NCI-H526 treated with DMSO at 0.1 percent for 48 hours (cell line): ENCODE measurements at regions not wholly inside any gene's neighbourhood (a gene's known extent, or its start where the extent isn't known, plus 50 kb on each side); places are given as distances from the start of the nearest gene placed in this dataset.
A peak's percentile ranks its signal among the peaks of the same experiment; 100 is the strongest.
"Not testable (repeated sequence)": the region's sequence is repeated elsewhere in the genome, so short reads cannot be mapped to it uniquely, and the experiment has no call there.

Experiments used
- DNase-seq: peaks from one replicate; lab custom pipeline; 2025; lab: John Stamatoyannopoulos, UW

GRCh38 chr15:30760633-30761032 lies 134.7 kb downstream of the ARHGAP11B start:
- DNase-seq, result not testable (repeated sequence)

- not testable (repeated sequence) for DNase-seq
Observed at GRCh38 chr15:30761365-30761764, 135.4 kb downstream of the ARHGAP11B start.

GRCh38 chr15:30769390-30770124 lies 134.2 kb upstream of the FAN1 start:
- DNase-seq, result not testable (repeated sequence)

- no peak for DNase-seq
Observed at GRCh38 chr15:30770759-30771158, 133.0 kb upstream of the FAN1 start.

DNA sequence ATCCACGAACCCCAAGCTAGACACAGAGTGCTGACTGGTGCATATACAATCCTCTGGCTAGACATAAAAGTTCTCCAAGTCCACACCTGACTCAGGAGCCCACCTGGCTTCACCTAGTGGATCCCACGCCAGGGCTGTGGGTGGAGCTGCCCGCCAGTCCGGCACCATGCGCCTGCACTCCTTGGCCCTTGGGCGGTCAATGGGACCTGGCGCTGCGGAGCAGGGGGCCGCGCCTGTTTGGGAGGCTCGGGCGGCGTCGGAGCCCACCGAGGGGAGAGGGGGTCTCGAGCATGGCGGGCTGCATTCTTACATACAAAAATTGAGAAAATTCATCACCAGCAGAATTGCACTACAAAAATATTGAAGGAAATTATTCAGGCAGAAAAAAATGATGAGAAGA lies 120.7 kb upstream of the FAN1 start:
- no peak for DNase-seq

- DNase-seq, result no peak
Observed at GRCh38 chr15:30788595-30788994, 115.1 kb upstream of the FAN1 start.

- DNase-seq, result no peak
Observed at GRCh38 chr15:30791239-30792175, 112.2 kb upstream of the FAN1 start.

GRCh38 chr15:30792843-30793242 lies 110.9 kb upstream of the FAN1 start:
- not testable (repeated sequence) for DNase-seq

- DNase-seq, result no peak
Observed at GRCh38 chr15:30794388-30794787, 109.3 kb upstream of the FAN1 start.

DNA sequence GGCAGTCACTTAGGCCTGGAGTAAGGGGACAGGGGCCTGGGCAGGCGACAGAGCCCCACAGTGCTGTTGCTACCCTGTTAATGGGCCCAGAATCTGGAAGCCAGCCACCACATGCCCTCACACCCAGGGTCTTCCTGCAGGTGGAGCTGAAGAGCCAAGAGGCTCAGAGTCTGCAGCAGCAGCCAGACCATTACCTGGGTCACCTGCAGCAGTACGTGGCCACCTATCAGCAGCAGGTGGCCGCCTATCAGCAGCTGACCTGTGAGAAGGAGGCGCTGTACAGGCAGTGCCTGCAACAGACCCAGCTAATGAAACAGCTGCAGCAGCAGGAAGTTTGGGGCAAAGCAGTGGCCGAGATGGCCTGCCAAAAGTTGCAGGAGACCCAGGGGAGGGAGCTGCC lies 104.2 kb upstream of the FAN1 start:
- not testable (repeated sequence) for DNase-seq

GRCh38 chr15:30801140-30801895 lies 102.4 kb upstream of the FAN1 start:
- not testable (repeated sequence) for DNase-seq

GRCh38 chr15:30802001-30802400 lies 101.7 kb upstream of the FAN1 start:
- peak; percentile 54 for DNase-seq

DNA sequence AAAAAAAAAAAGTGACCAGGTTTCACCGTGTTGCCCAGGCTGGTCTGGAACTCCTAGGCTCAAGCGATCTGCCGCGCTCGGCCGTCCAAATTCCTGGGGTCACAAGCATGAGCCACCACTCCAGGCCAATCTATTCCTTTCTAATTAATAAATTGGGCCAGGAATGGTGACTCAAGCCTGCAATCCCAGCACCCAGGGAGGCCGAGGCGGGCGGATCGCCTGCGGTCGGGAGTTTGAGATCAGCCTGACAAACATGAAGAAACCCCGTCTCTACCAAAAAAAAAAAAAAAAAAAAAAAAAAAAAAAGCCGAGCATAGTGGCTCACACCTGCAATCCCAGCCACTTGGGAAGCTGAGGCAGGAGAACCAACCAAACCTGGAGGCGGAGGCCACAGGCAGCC lies 100.0 kb upstream of the FAN1 start:
- not testable (repeated sequence) for DNase-seq

DNA sequence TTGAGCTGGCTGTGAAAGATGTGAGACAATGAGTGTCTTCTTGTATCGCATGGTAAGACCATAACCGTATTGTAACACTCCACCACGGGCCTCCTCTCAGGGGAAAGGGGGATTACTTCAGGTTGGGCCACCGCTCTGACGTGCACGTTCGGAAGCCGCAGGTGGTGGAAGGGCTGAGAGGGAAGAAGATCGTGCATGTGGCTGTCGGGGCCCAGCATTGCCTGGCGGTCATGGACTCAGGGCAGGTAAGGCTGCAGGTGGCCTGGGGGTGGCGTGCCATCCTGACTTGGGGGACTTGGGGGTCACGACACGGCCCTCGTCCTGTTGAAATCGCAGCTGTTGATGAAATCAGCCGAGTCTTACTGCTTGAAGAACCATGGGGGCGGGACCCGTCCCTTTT lies 87.3 kb upstream of the FAN1 start:
- no peak for DNase-seq

DNA sequence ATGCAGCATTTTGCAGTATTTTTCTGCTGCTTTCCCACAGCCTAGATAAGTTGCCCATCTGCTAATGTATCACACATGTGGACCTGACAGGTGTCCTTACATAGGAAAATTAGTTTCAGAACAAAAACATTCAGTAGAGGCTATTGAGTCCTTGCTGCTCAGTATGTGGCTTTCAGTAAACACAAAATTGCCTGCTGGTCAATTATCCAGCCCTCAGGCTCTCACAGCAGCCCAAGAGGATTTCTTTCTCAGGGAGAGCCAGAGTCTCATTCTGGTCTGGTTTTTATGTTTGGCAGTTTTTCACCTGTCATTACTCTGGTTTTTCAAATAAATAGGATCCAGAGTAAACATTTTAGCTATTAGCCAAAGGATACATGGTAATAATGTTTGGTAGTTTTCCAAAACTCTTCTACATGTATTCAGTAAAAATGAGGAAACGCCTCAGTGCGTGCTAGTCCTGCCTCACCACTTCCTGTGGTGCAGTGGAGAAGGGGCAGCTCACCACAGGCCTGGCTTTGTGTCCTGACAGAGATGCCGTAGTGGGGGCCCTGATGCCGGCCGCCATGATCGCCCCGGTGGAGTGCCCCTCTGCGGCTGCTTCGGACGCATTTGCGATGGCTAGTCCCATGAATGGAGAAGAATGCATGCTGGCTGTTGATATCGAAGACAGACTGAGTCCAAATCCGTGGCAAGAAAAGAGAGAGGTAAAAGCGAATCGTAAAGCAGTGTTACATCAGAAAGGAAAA lies 80.5 kb upstream of the FAN1 start:
- DNase-seq, result peak; percentile 66

- DNase-seq, result no peak
Observed at GRCh38 chr15:30824518-30825195, 79.1 kb upstream of the FAN1 start.

DNA sequence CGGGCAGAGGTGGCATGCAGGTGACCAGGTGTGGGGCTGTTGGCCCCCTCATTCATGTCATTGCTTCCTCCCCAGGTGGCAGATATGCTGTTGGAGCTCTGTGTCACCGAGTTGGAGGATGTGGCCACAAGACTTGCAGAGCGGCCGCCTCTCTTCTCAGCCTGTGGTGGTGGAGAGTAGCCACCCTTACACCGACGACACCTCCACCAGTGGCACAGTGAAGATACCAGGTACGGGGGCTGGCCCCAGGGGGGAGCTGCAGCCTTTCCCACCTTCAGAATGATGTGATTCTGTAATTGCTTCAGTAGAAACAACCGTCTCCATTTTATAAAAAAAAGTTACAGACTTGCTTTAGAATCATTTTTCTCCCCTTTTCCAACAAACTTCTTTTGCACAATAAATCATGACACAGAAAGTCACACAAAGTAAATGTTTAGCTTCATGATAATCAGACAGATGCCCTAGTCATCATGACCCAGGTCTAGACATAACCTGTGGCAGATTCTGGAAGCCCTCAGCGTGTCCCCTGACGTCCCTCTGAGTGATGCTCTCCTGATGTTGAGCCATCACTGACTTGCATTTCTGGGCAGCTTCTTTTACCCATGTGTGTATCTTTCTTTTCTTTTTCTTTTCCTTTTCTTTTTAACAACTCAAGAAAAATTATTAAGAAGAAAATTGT lies 76.0 kb upstream of the FAN1 start:
- no peak for DNase-seq

DNA sequence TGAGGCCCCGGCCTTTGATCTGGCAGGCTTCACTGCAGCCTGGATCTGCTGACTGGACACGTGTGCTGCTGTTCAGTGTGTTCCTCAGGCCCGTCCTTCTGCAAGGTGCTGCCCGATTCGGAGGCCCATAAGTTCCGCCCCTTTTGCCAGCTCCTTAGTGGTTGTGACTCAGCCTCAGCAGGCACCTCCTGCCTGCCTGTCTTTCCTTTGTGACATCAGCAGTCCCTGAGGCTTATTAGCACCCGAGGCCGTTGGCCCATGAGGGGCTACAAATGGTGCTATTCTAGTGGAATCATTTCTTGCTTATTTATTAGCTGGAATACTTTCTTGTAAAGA lies 75.4 kb upstream of the FAN1 start:
- not testable (repeated sequence) for DNase-seq

DNA sequence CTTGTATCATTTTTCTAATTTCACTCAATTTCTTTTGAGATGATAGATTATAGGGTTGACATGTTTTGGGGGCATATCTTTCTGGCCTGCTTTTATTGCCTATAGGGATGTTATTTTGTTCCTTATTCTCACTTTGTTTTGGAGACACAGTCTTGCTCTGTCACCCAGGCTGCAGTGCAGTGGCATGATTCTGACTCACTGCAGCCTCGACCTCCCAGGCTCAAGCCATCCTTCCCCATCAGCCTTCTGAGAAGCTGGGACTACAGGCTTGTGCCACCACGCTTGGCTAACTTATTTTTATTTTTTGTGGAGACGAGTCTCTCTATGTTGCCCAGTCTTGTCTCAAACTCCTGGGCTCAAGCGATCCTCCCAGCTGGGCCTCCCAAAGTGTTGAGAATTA lies 72.8 kb upstream of the FAN1 start:
- DNase-seq, result no peak

GRCh38 chr15:30833379-30833778 lies 70.3 kb upstream of the FAN1 start:
- DNase-seq, result not testable (repeated sequence)

- DNase-seq, result not testable (repeated sequence)
Observed at GRCh38 chr15:30841639-30842038, 62.1 kb upstream of the FAN1 start.
